CD14-positive monocyte (primary cell): ENCODE measurements at regions not wholly inside any gene's neighbourhood (a gene's known extent, or its start where the extent isn't known, plus 50 kb on each side); places are given as distances from the start of the nearest gene placed in this dataset.

Source experiments
- DNase-seq, 3 donors: peaks; one replicate each; pipeline ENCODE4 v3.0.0-alpha.2; 2011 to 2022
- H2AFZ ChIP-seq: 2 replicates; pipeline ENCODE4 v1.6.0; 2012; ENCODE audit warnings: mild to moderate bottlenecking, low read depth, low read length, inconsistent platforms; ENCODE audit not compliant: insufficient read depth, poor library complexity, severe bottlenecking
- H3K27ac ChIP-seq, 2 donors: 1 replicate in 1 of 2; 2 replicates in 1 of 2; pipeline ENCODE4 v1.5.1; 2012 to 2013; ENCODE audit warnings: low read length in 2 of 2, control low read depth in 1 of 2, inconsistent platforms in 1 of 2, low read depth in 1 of 2, mild to moderate bottlenecking in 1 of 2
- H3K27me3 ChIP-seq, 2 donors: one replicate each; pipeline versions ENCODE4 v1.6.0 to v1.6.1; 2011 to 2013; ENCODE audit warnings: low read length in 2 of 2; ENCODE audit not compliant: control insufficient read depth in 2 of 2, insufficient read depth in 2 of 2
- H3K36me3 ChIP-seq, 2 donors: replicated peaks in 1 of 2; 1 replicate in 1 of 2; 2 replicates in 1 of 2; pipeline versions ENCODE4 v1.5.1 to v1.6.1; 2012 to 2013; ENCODE audit warnings: low read length in 2 of 2, control low read depth in 1 of 2, inconsistent platforms in 1 of 2, mild to moderate bottlenecking in 1 of 2; ENCODE audit not compliant: insufficient read depth in 2 of 2, control insufficient read depth in 1 of 2
- H3K4me1 ChIP-seq, 2 donors: 1 replicate in 1 of 2; 2 replicates in 1 of 2; pipeline versions ENCODE4 v1.5.1 to v1.6.1; 2012 to 2013; ENCODE audit warnings: low read length in 2 of 2, control low read depth in 1 of 2, inconsistent platforms in 1 of 2, mild to moderate bottlenecking in 1 of 2, moderate library complexity in 1 of 2; ENCODE audit not compliant: insufficient read depth in 2 of 2, control insufficient read depth in 1 of 2
- H3K4me2 ChIP-seq: replicated peaks from 2 replicates; pipeline ENCODE3; 2012; ENCODE audit warnings: low read length, moderate library complexity, mild to moderate bottlenecking; ENCODE audit not compliant: poor library complexity, severe bottlenecking; ENCODE audit errors: extremely low read depth
- H3K4me3 ChIP-seq, 3 experiments: fragments of 200-600 bp in 1 of 3; sonication (generic) in 1 of 3; replicated peaks in 1 of 3; 1 replicate in 2 of 3; 2 replicates in 1 of 3; pipeline ENCODE4 v1.5.1; 2011 to 2013; ENCODE audit warnings: low read length in 3 of 3, mild to moderate bottlenecking in 3 of 3, control low read depth in 2 of 3, low read depth in 2 of 3, inconsistent platforms in 1 of 3, moderate library complexity in 1 of 3
- H3K79me2 ChIP-seq: 2 replicates; pipeline ENCODE4 v1.6.0; 2012; ENCODE audit warnings: mild to moderate bottlenecking, control low read depth, inconsistent platforms, low read length, moderate library complexity; ENCODE audit not compliant: insufficient read depth
- H3K9ac ChIP-seq: 2 replicates; pipeline ENCODE4 v1.6.0; 2017; ENCODE audit warnings: low read length, mild to moderate bottlenecking; ENCODE audit not compliant: insufficient read depth, poor library complexity, severe bottlenecking
- H3K9me3 ChIP-seq, 2 donors: replicated peaks in 1 of 2; 1 replicate in 1 of 2; 2 replicates in 1 of 2; pipeline versions ENCODE4 v1.5.1 to v1.6.1; 2012 to 2013; ENCODE audit warnings: low read length in 2 of 2, control low read depth in 1 of 2; ENCODE audit not compliant: control insufficient read depth in 1 of 2, insufficient read depth in 1 of 2
- H4K20me1 ChIP-seq: 2 replicates; pipeline ENCODE4 v1.6.0; 2012; ENCODE audit warnings: mild to moderate bottlenecking, low read length, control low read depth, moderate library complexity; ENCODE audit not compliant: insufficient read depth
- H3K27ac Mint-ChIP-seq, 7 donors: one replicate each; pipeline ENCODE4 v1.8.0; 2020; ENCODE audit warnings: mild to moderate bottlenecking in 7 of 7, mixed read lengths in 7 of 7, moderate library complexity in 6 of 7, inconsistent platforms in 2 of 7
- H3K27me3 Mint-ChIP-seq, 3 donors: one replicate each; pipeline ENCODE4 v1.8.0; 2021 to 2022; ENCODE audit warnings: low read depth in 3 of 3, mild to moderate bottlenecking in 3 of 3, mixed read lengths in 3 of 3, moderate library complexity in 3 of 3, inconsistent platforms in 1 of 3
- H3K36me3 Mint-ChIP-seq, 2 donors: one replicate each; pipeline ENCODE4 v1.8.0; 2020; ENCODE audit warnings: mixed read lengths in 2 of 2, inconsistent platforms in 1 of 2, mild to moderate bottlenecking in 1 of 2
- H3K4me1 Mint-ChIP-seq: one replicate; pipeline ENCODE4 v1.8.0; 2020; ENCODE audit warnings: mild to moderate bottlenecking, mixed read lengths
- H3K4me3 Mint-ChIP-seq, 2 donors: one replicate each; pipeline ENCODE4 v1.8.0; 2020; ENCODE audit warnings: mild to moderate bottlenecking in 2 of 2, mixed read lengths in 2 of 2, moderate library complexity in 1 of 2
- H3K9me3 Mint-ChIP-seq, 7 donors: one replicate each; pipeline ENCODE4 v1.8.0; 2020 to 2022; ENCODE audit warnings: mixed read lengths in 7 of 7, mild to moderate bottlenecking in 6 of 7, moderate library complexity in 6 of 7, inconsistent platforms in 2 of 7
- WGBS: methylation state at CpG from one replicate; pipeline ENCODE4 v1.1.5; 2013; ENCODE audit warnings: missing lambda C conversion rate; ENCODE audit not compliant: insufficient coverage; 5-methylcytosine and 5-hydroxymethylcytosine counted together
- intact Hi-C, 2 donors: fragments of 100-400 bp; cut with micrococcal nuclease; formaldehyde crosslinking; loops; one replicate each; pipeline versions ENCODE4 v1.15.0 to v1.15.1; 2023
- TF ChIP-seq, protein P1 (sequence below): fragments of 200-600 bp; IDR thresholded peaks from one replicate; pipeline ENCODE4 v1.8.0; 2022; ENCODE audit warnings: antibody characterized with exemption, mild to moderate bottlenecking

DNA sequence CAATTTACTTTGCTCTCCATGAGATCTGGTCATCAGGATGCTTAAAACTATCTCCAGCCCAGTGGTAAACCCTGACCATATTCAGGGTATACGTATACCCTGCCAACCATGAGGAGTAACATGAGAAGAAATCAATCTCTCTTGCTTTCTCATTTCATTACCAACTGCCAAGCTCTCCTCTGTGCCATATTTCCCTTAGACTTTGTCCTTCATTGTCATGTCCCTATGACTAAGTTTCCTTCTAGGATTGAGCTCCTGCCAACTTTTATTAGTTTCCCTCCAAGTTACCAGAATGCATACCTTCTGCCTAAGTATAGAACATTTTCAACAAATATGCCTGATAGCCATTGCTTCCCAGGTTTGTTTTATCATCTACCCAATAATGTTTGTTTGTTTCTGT is 1113.9 kb upstream of the B3GALT2 start:
- Mint-ChIP-seq H3K4me3 (no peak overlapping the region), H3K4me1 (peaks cover 2% of the 10 kb centered on the region), H3K9me3 (no peaks in the 10 kb centered on the region), H3K36me3 (no peaks in the 10 kb centered on the region), H3K27ac (no peak overlapping the region), H3K27me3 (no peaks in the 10 kb centered on the region)
- WGBS: no CpG with 5 or more reads among the region's 1 CpG
- H2AFZ ChIP-seq: no peak overlapping the region
- H3K4me1 ChIP-seq: no peaks in the 10 kb centered on the region
- TF ChIP-seq, protein P1, sequence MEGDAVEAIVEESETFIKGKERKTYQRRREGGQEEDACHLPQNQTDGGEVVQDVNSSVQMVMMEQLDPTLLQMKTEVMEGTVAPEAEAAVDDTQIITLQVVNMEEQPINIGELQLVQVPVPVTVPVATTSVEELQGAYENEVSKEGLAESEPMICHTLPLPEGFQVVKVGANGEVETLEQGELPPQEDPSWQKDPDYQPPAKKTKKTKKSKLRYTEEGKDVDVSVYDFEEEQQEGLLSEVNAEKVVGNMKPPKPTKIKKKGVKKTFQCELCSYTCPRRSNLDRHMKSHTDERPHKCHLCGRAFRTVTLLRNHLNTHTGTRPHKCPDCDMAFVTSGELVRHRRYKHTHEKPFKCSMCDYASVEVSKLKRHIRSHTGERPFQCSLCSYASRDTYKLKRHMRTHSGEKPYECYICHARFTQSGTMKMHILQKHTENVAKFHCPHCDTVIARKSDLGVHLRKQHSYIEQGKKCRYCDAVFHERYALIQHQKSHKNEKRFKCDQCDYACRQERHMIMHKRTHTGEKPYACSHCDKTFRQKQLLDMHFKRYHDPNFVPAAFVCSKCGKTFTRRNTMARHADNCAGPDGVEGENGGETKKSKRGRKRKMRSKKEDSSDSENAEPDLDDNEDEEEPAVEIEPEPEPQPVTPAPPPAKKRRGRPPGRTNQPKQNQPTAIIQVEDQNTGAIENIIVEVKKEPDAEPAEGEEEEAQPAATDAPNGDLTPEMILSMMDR: no peak
- H3K9ac ChIP-seq: no peak overlapping the region
- H3K27me3 ChIP-seq: no peaks in the 10 kb centered on the region
- H3K79me2 ChIP-seq: no peaks in the 10 kb centered on the region
- no peak overlapping the region for H3K4me2 ChIP-seq
- no peaks in the 10 kb centered on the region for H3K36me3 ChIP-seq
- H4K20me1 ChIP-seq: no peaks in the 10 kb centered on the region
- no peaks in the 10 kb centered on the region for H3K9me3 ChIP-seq
- no peak for DNase-seq
- H3K4me3 ChIP-seq: no peak overlapping the region
- H3K27ac ChIP-seq: no peak overlapping the region
- intact Hi-C loops: no loop called here

GRCh38 chr1:194298007-194298598 is 1111.7 kb upstream of the B3GALT2 start:
- H3K4me3 ChIP-seq: no peak overlapping the region
- no peak overlapping the region for H3K4me2 ChIP-seq
- DNase-seq: no peak
- H3K4me3 Mint-ChIP-seq: no peak overlapping the region
- no peaks in the 10 kb centered on the region for H3K27me3 ChIP-seq
- TF ChIP-seq, protein P1: no peak
- H3K27ac Mint-ChIP-seq: no peak overlapping the region
- no peak overlapping the region for H3K9ac ChIP-seq
- H3K4me1 Mint-ChIP-seq: peaks cover 2% of the 10 kb centered on the region
- H3K4me1 ChIP-seq: no peaks in the 10 kb centered on the region
- WGBS: 100% methylated on average over 1 of the region's 1 CpG
- H3K27ac ChIP-seq: no peak overlapping the region
- H3K36me3 ChIP-seq: no peaks in the 10 kb centered on the region
- intact Hi-C loops: loop anchor here in 1 of 2 donors (5.0 to 10.0 kb wide), 2 partner anchors 891 to 1113 kb away; partner anchors contain the start of gene B3GALT2
- no peaks in the 10 kb centered on the region for H4K20me1 ChIP-seq
- peaks cover 0 to 2% (median 0%) of the 10 kb centered on the region in 3 donors for H3K27me3 Mint-ChIP-seq
- no peaks in the 10 kb centered on the region for H3K9me3 Mint-ChIP-seq
- no peaks in the 10 kb centered on the region for H3K36me3 Mint-ChIP-seq
- H3K79me2 ChIP-seq: no peaks in the 10 kb centered on the region
- no peaks in the 10 kb centered on the region for H3K9me3 ChIP-seq
- no peak overlapping the region for H2AFZ ChIP-seq
